ENCODE measurements at regions not wholly inside any gene's neighbourhood (a gene's known extent, or its start where the extent isn't known, plus 50 kb on each side); places are given as distances from the start of the nearest gene placed in this dataset.

DNA sequence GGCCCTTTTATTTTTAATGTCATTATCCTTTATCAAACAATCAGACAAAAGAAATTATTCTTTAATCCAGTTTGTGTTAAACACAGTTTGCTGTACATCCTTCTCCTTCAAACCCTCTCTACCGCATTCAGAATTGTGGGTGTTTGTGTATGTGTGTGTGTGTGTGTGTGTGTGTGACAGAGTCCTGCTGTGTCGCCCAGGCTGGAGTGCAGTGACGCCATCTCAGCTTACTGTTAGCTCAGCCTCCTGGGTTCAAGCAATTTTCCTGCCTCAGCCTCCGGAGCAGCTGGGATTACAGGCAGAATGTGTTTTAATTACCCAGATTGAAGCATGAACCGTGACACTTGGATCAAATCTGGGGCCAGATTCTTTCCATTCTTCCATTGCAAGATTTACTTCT lies 723.7 kb downstream of the DCDC2C start:
- H3K4me3 ChIP-seq (replicated peaks; ENCODE audit: low read depth, low read length) = no peak overlapping the region
- TF ChIP-seq, protein P1, sequence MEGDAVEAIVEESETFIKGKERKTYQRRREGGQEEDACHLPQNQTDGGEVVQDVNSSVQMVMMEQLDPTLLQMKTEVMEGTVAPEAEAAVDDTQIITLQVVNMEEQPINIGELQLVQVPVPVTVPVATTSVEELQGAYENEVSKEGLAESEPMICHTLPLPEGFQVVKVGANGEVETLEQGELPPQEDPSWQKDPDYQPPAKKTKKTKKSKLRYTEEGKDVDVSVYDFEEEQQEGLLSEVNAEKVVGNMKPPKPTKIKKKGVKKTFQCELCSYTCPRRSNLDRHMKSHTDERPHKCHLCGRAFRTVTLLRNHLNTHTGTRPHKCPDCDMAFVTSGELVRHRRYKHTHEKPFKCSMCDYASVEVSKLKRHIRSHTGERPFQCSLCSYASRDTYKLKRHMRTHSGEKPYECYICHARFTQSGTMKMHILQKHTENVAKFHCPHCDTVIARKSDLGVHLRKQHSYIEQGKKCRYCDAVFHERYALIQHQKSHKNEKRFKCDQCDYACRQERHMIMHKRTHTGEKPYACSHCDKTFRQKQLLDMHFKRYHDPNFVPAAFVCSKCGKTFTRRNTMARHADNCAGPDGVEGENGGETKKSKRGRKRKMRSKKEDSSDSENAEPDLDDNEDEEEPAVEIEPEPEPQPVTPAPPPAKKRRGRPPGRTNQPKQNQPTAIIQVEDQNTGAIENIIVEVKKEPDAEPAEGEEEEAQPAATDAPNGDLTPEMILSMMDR (IDR thresholded peaks at IDR 0.05; ENCODE audit: low read depth, low read length, missing control alignments) = no peak
- no peak for DNase-seq (ENCODE audit: extremely low read depth, low read depth)

DNA sequence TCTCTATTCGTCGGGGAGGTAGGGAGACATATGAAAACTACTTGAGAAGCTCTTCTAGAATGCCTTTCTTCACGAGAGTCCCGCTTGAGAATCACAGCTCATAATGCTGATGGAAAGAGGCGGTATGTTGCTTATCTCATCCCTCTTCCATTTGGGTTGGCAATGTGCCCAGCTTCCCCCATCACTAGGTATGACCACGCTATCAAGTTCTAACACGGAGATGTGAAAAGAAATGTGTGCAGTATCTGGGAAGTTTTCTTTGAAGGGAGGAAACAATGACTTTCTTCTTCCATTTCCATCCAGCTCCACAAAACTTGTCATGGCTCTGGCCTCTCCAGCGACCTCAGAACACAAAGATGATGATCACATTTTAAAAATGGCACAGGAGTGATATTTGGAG lies 742.4 kb downstream of the DCDC2C start:
- no peak overlapping the region for H3K4me3 ChIP-seq (replicated peaks; ENCODE audit: low read depth, low read length)
- DNase-seq (ENCODE audit: extremely low read depth, low read depth) = no peak
- TF ChIP-seq, protein P1 (IDR thresholded peaks at IDR 0.05; ENCODE audit: low read depth, low read length, missing control alignments) = no peak

DNA sequence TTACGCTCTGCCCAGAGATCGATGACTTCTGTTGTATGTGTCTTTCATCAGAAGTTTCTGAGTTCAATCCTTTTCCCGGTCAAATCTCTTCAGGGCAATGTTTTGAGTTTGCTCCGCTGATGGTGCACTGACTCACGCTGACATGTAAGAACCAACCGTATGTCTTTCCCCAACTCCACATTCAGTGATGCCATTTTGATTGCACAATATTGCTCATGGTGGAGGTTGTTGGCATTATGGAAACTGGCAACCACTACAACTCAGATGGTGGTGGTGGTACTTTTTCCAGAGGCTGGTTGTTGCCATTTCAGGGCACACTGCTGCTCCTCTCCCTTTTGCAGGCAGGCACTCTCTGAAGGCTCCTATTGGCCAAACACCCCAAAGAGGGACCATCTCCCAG lies 751.5 kb downstream of the DCDC2C start:
- DNase-seq (ENCODE audit: extremely low read depth, low read depth) = no peak
- TF ChIP-seq, protein P1 (IDR thresholded peaks at IDR 0.05; ENCODE audit: low read depth, low read length, missing control alignments) = no peak
- H3K4me3 ChIP-seq (replicated peaks; ENCODE audit: low read depth, low read length) = no peak overlapping the region

DNA sequence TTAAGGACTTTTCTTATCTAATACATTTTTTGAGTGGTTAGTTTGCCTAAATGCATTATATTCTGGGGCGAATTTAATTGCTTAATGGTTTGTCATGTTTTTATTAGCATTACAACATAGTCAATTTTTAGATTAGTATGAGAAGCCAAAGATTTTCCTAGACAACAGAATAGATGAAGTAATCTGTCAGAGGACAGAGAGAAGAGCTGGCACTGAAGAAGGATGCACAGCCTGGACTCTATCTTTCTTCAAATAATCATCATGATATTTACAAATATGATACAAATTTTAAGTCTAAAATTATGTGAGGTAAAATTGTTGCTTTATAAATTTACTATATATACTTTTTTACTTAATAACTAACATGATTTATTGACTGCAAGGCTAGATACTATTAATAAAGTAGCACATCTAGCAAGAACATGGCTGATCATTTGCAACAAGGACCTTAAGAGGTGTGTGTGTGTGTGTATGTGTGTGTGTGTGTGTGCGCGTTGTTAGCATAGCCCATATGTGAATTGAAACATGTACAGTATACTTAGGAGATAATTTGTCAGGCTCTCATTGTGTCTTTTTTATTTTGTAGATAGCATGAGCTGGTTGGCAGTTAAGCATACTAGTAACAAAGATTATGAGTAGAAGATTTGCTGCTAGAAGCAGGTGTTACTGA lies 752.2 kb downstream of the DCDC2C start:
- TF ChIP-seq, protein P1 (IDR thresholded peaks at IDR 0.05; ENCODE audit: low read depth, low read length, missing control alignments) = no peak
- DNase-seq (ENCODE audit: extremely low read depth, low read depth) = no peak
- no peak overlapping the region for H3K4me3 ChIP-seq (replicated peaks; ENCODE audit: low read depth, low read length)

DNA sequence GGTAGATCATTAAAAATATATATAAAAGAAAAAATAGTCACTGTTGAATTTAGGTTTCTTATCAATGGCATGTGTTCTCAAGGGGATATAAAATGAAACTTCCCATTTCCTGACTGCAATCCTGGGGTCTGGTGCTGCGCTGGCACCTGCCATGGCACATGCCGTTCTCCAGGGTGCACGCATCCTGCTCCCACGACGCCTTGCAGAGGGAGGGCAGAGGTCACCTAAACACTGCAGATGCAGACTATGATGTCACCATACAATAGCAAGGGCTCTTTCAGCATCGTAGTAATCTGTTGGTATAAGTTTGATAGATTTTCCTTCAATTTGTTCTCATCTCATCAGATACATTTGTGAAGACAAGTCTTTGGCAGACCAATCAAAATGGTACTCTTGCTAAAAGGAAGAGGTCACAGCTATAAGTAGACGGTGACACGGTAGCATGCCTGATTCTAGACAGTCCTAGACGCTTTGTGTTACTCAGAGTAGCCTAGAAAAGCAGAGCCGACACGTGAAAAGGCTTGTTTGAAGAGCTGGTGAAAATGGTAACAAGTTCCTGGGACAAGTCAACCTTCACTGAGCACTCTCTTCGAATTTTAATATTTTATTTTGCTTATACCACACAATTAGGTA lies 761.4 kb downstream of the DCDC2C start:
- TF ChIP-seq, protein P1 (IDR thresholded peaks at IDR 0.05; ENCODE audit: low read depth, low read length, missing control alignments) = no peak
- H3K4me3 ChIP-seq (replicated peaks; ENCODE audit: low read depth, low read length) = no peak overlapping the region
- DNase-seq (ENCODE audit: extremely low read depth, low read depth) = no peak

DNA sequence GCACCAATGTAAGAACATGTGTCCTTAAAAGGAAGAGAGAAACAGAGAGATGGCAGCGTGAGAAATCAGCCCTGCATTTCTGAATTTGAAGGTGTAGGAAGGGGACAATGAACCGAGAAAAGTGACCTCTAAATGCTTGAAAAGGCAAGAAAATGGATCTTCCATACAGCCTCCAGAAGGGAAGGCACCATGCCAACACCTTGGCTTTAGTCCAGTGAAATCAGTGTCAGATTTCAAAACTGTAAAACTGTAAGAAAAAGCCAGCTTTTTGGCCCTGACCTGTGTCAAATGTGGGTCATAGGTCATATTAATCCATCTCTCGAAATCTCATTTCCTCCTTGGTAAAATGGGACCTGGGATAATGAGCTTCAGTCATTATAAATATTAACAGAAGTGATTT lies 762.3 kb downstream of the DCDC2C start:
- H3K4me3 ChIP-seq (replicated peaks; ENCODE audit: low read depth, low read length) = no peak overlapping the region
- TF ChIP-seq, protein P1 (IDR thresholded peaks at IDR 0.05; ENCODE audit: low read depth, low read length, missing control alignments) = no peak
- no peak for DNase-seq (ENCODE audit: extremely low read depth, low read depth)

Data from HFF-Myc (cell line).